ENCODE measurements at regions not wholly inside any gene's neighbourhood (a gene's known extent, or its start where the extent isn't known, plus 50 kb on each side); places are given as distances from the start of the nearest gene placed in this dataset.

GRCh38 chr2:133822517-133823225 is 254.4 kb upstream of the NCKAP5 start:
- TF ChIP-seq CTCF (IDR thresholded peaks at IDR 0.05; ENCODE audit: low read depth, low read length, missing control alignments) = no peak
- no peak for DNase-seq (ENCODE audit: low read depth)
- in situ Hi-C loops (cut with HindIII; ENCODE audit: low sequenced_read_pairs) = no loop called here
- H3K4me3 ChIP-seq (ENCODE audit: low read depth, low read length) = no peak overlapping the region

DNA sequence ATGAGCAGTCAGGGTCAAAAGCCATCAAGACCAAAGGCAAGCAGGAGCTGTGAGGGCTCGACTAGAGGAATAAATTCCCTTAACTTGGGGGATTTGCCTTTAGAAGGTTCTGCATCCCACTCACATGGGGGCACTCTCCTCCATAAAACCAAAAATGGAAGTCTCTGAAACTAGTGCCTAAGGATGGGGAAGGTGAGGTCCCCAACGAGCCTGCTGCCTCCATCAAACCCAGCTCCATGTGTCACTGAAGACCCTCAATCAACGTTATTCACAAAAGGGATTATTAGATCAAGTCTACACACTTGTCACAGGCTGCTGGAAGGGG is 254.9 kb upstream of the NCKAP5 start:
- DNase-seq (ENCODE audit: low read depth) = no peak
- in situ Hi-C loops (cut with HindIII; ENCODE audit: low sequenced_read_pairs) = no loop called here

GRCh38 chr2:133824869-133825268 is 256.6 kb upstream of the NCKAP5 start:
- no peak for DNase-seq (ENCODE audit: low read depth)
- in situ Hi-C loops (cut with HindIII; ENCODE audit: low sequenced_read_pairs) = no loop called here
- no peak for TF ChIP-seq CTCF (IDR thresholded peaks at IDR 0.05; ENCODE audit: low read depth, low read length, missing control alignments)
- no peak overlapping the region for H3K4me3 ChIP-seq (ENCODE audit: low read depth, low read length)

More for the DNA sequence above, 254.9 kb upstream of the NCKAP5 start:
- no peak for TF ChIP-seq CTCF (IDR thresholded peaks at IDR 0.05; ENCODE audit: low read depth, low read length, missing control alignments)
- no peak overlapping the region for H3K4me3 ChIP-seq (ENCODE audit: low read depth, low read length)

DNA sequence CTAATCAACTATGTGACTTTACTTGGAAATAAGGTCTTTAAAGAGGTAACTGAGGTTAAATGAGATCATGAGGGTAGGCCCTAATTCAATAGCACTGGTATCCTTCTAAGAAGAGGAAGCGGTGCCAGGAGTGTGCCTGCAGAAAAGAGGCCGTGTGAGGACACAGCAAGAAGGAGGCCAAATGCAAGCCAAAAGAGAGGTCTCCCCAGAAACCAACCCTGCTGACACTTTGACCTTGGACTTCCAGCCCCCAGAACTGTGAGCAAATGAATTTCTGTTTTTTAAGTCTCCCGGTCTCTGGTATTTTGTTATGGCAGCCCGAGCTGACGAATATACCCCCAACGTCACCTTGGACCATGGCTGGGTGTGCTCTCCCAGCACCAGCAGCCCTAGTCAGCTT is 257.5 kb upstream of the NCKAP5 start:
- H3K4me3 ChIP-seq (ENCODE audit: low read depth, low read length) = no peak overlapping the region
- no peak for TF ChIP-seq CTCF (IDR thresholded peaks at IDR 0.05; ENCODE audit: low read depth, low read length, missing control alignments)
- DNase-seq (ENCODE audit: low read depth) = no peak
- in situ Hi-C loops (cut with HindIII; ENCODE audit: low sequenced_read_pairs) = no loop called here

- no peak overlapping the region for H3K4me3 ChIP-seq (ENCODE audit: low read depth, low read length)
- no peak for DNase-seq (ENCODE audit: low read depth)
- TF ChIP-seq CTCF (IDR thresholded peaks at IDR 0.05; ENCODE audit: low read depth, low read length, missing control alignments) = no peak
- in situ Hi-C loops (cut with HindIII; ENCODE audit: low sequenced_read_pairs) = no loop called here
Observed at GRCh38 chr2:133828913-133829312, 260.6 kb upstream of the NCKAP5 start.

DNA sequence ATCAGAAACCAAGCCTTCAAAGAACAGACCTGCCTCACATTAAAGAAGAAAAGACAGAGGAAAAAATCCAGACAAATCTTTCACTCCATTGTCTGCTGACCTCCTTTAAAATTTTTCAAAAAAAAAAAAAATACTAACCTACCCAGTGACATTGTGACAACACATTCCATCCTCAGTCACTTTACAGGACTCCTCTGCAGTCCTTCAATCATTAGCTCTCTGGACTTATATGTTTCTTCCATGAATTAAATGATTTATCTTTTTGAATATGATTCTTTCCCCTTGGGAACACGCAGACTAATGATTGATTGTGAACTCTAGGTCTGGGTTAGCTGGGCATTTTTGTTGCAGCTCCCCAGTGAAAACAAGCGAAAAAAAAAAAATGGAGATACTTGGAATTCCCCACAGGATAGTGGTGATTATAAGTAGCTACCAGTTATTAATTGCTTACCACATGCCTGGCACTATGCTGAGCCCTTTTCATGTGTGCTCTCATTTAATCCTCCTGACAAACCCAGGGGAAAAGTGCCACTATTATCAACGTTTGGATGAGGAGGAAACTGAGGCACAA is 261.3 kb upstream of the NCKAP5 start:
- DNase-seq (ENCODE audit: low read depth) = no peak

More for the DNA sequence above, 261.3 kb upstream of the NCKAP5 start:
- no peak overlapping the region for H3K4me3 ChIP-seq (ENCODE audit: low read depth, low read length)
- in situ Hi-C loops (cut with HindIII; ENCODE audit: low sequenced_read_pairs) = no loop called here
- TF ChIP-seq CTCF (IDR thresholded peaks at IDR 0.05; ENCODE audit: low read depth, low read length, missing control alignments) = no peak

All from astrocyte of the cerebellum (primary cell).